ENCODE measurements at regions not wholly inside any gene's neighbourhood (a gene's known extent, or its start where the extent isn't known, plus 50 kb on each side); places are given as distances from the start of the nearest gene placed in this dataset.
A peak's percentile ranks its signal among the peaks of the same experiment; 100 is the strongest.

- no peak for TF ChIP-seq CTCF (conservative IDR thresholded peaks at IDR 0.05)
- H3K9me3 Mint-ChIP-seq, result no peaks in the 10 kb centered on the region
- peaks cover 65% of the 10 kb centered on the region for H3K4me1 Mint-ChIP-seq (ENCODE audit: unreplicated experiment)
Measured at GRCh38 chr11:106463796-106464201, 386.3 kb downstream of the AASDHPPT start.

DNA sequence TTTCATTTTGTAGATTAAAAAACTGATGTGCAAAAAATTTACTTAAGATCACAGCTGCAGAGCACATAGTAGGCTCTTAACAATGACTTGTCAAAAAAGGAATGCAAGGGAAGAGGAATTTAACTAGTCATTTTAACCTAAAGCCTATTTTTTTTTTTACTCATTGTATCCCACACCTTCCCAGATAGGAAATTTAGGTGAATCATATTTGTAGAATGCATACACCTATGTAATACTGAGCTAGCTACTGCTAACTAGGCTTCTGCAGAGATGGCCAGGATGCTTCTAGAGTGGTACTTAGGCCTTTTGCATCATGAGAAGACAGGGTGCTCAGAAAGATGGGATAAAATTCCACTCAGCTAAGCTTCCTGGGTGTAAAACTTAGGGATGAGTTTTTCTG lies 387.3 kb downstream of the AASDHPPT start:
- Mint-ChIP-seq H3K4me3 (no peak overlapping the region), H3K27me3 (peaks cover 23% of the 10 kb centered on the region), H3K9me3 (no peaks in the 10 kb centered on the region), H3K4me1 (ENCODE audit: unreplicated experiment) (peaks cover 66% of the 10 kb centered on the region), H3K36me3 (no peaks in the 10 kb centered on the region), H3K27ac (no peak overlapping the region)
- no peak for DNase-seq (ENCODE audit: extremely low spot score, unreplicated experiment)
- no peak for TF ChIP-seq CTCF (conservative IDR thresholded peaks at IDR 0.05)

More at GRCh38 chr11:106463796-106464201, 386.3 kb downstream of the AASDHPPT start:
- peaks cover 23% of the 10 kb centered on the region for H3K27me3 Mint-ChIP-seq
- no peaks in the 10 kb centered on the region for H3K36me3 Mint-ChIP-seq
- no peak overlapping the region for H3K27ac Mint-ChIP-seq
- H3K4me3 Mint-ChIP-seq, result no peak overlapping the region
- DNase-seq (ENCODE audit: extremely low spot score, unreplicated experiment), result no peak

DNA sequence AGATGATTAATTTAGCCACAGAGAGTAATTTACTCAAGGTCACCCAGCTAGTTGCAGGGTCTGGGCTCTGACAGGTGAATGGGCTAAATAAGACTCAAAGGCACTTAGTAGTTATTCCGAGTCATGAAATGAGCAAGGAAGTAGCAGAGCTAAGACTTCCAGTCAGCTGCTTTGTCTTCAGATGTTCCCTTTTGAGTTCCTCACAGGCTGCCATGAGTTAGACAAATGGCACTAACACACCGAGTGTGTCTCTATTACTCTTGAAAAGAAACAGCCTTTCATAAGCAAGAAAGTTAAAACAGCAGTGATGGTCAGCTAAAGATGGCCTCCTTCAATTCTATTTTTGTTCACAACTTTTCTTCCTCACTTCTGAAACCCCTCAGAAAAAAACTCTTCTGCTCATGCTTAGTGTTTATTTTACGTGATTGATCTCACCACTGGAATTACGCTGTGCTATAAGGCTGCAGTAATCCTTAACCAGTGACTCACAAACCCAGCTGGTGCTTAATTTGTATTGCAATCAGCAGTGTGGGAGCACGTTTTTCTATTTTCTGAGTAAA lies 389.1 kb downstream of the AASDHPPT start:
- peaks cover 60% of the 10 kb centered on the region for H3K4me1 Mint-ChIP-seq (ENCODE audit: unreplicated experiment)
- peaks cover 17% of the 10 kb centered on the region for H3K27me3 Mint-ChIP-seq
- no peaks in the 10 kb centered on the region for H3K36me3 Mint-ChIP-seq
- H3K27ac Mint-ChIP-seq, result peak overlapping the region; percentile 30
- no peaks in the 10 kb centered on the region for H3K9me3 Mint-ChIP-seq
- peak overlapping the region; percentile 24 for H3K4me3 Mint-ChIP-seq
- DNase-seq (ENCODE audit: extremely low spot score, unreplicated experiment), result no peak
- no peak for TF ChIP-seq CTCF (conservative IDR thresholded peaks at IDR 0.05)

- no peak for DNase-seq (ENCODE audit: extremely low spot score, unreplicated experiment)
- peak overlapping the region; percentile 35 for H3K27ac Mint-ChIP-seq
- peaks cover 17% of the 10 kb centered on the region for H3K27me3 Mint-ChIP-seq
- H3K4me1 Mint-ChIP-seq (ENCODE audit: unreplicated experiment), result peaks cover 51% of the 10 kb centered on the region
- TF ChIP-seq CTCF (conservative IDR thresholded peaks at IDR 0.05), result no peak
- H3K9me3 Mint-ChIP-seq, result no peaks in the 10 kb centered on the region
- H3K4me3 Mint-ChIP-seq, result peak overlapping the region; percentile 40
- no peaks in the 10 kb centered on the region for H3K36me3 Mint-ChIP-seq
Measured at GRCh38 chr11:106467501-106467900, 390.0 kb downstream of the AASDHPPT start.

- Mint-ChIP-seq H3K27me3 (peaks cover 17% of the 10 kb centered on the region), H3K4me1 (ENCODE audit: unreplicated experiment) (peaks cover 49% of the 10 kb centered on the region), H3K36me3 (no peaks in the 10 kb centered on the region), H3K27ac (peak overlapping the region; percentile 32), H3K4me3 (no peak overlapping the region), H3K9me3 (no peaks in the 10 kb centered on the region)
- no peak for TF ChIP-seq CTCF (conservative IDR thresholded peaks at IDR 0.05)
- DNase-seq (ENCODE audit: extremely low spot score, unreplicated experiment), result no peak
Measured at GRCh38 chr11:106468086-106468485, 390.6 kb downstream of the AASDHPPT start.

DNA sequence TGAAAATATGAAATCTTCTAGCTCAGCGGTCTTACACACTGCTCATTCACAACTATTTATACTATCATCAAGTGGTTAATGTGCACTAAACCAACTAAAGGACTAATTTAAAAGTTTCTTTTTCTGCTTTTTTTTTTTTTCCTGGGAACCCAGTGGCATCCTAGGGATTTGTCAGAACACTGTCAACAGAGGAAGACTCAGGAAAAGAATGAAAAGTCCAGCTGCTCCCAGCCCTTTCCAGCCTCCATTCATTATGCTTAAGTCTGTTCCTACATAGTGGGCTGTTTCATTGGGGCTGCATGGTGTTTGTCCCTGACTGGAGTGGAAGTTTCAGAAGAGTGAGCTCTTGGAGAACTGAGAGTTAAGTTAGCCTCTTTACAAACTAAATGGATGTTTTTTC lies 391.1 kb downstream of the AASDHPPT start:
- Mint-ChIP-seq H3K4me3 (no peak overlapping the region), H3K27ac (peak overlapping the region; percentile 10), H3K4me1 (ENCODE audit: unreplicated experiment) (peaks cover 45% of the 10 kb centered on the region), H3K36me3 (no peaks in the 10 kb centered on the region), H3K9me3 (no peaks in the 10 kb centered on the region), H3K27me3 (peaks cover 14% of the 10 kb centered on the region)
- no peak for DNase-seq (ENCODE audit: extremely low spot score, unreplicated experiment)
- TF ChIP-seq CTCF (conservative IDR thresholded peaks at IDR 0.05), result no peak
